DND-41 (cell line): ENCODE measurements at regions not wholly inside any gene's neighbourhood (a gene's known extent, or its start where the extent isn't known, plus 50 kb on each side); places are given as distances from the start of the nearest gene placed in this dataset.
A peak's percentile ranks its signal among the peaks of the same experiment; 100 is the strongest.

Experiments used
- ATAC-seq: fragments of 200-7000 bp; cut with Tn5 transposase; 3 replicates; pipeline ENCODE4 v1.9.1; 2021; ENCODE audit warnings: low read depth; ENCODE audit not compliant: insufficient read depth
- DNase-seq: peaks from one replicate; pipeline ENCODE4 v3.0.0-alpha.2; 2020
- H2AFZ ChIP-seq: 2 replicates; pipeline ENCODE4 v1.6.0; 2012; ENCODE audit warnings: low read depth, low read length
- H3K27ac ChIP-seq: 2 replicates; pipeline ENCODE4 v1.5.1; 2012; ENCODE audit warnings: low read length, inconsistent platforms
- H3K27me3 ChIP-seq: fragments of 200-600 bp; sonication (generic); 2 replicates; pipeline ENCODE4 v1.6.0; 2012; ENCODE audit warnings: low read length, mild to moderate bottlenecking, inconsistent platforms; ENCODE audit not compliant: insufficient read depth, poor library complexity
- H3K36me3 ChIP-seq: 2 replicates; pipeline ENCODE4 v1.5.1; 2012; ENCODE audit warnings: low read length, inconsistent platforms; ENCODE audit not compliant: insufficient read depth
- H3K4me1 ChIP-seq: 2 replicates; pipeline ENCODE4 v1.5.1; 2012; ENCODE audit warnings: mild to moderate bottlenecking, low read length; ENCODE audit not compliant: insufficient read depth
- H3K4me2 ChIP-seq: 2 replicates; pipeline ENCODE4 v1.6.0; 2012; ENCODE audit warnings: mild to moderate bottlenecking, moderate library complexity, low read length, inconsistent platforms; ENCODE audit not compliant: insufficient read depth
- H3K4me3 ChIP-seq, 2 experiments: fragments of 200-600 bp in 1 of 2; shearing (Covaris generic) in 1 of 2; 2 replicates each; pipeline ENCODE4 v1.5.1; 2012 to 2016; ENCODE audit warnings: inconsistent platforms in 2 of 2, low read length in 2 of 2, mild to moderate bottlenecking in 2 of 2, low read depth in 1 of 2, moderate library complexity in 1 of 2
- H3K79me2 ChIP-seq: 2 replicates; pipeline ENCODE4 v1.6.0; 2012; ENCODE audit warnings: low read length, inconsistent platforms; ENCODE audit not compliant: insufficient read depth
- H3K9ac ChIP-seq: 2 replicates; pipeline ENCODE4 v1.6.0; 2012; ENCODE audit warnings: low read depth, mild to moderate bottlenecking, inconsistent platforms, low read length, moderate library complexity
- H3K9me3 ChIP-seq: 2 replicates; pipeline ENCODE4 v1.5.1; 2012; ENCODE audit warnings: low read length, moderate library complexity, mild to moderate bottlenecking, inconsistent platforms; ENCODE audit not compliant: insufficient read depth, severe bottlenecking
- H4K20me1 ChIP-seq: 2 replicates; pipeline ENCODE4 v1.6.0; 2012; ENCODE audit warnings: low read length; ENCODE audit not compliant: insufficient read depth
- EZH2 ChIP-seq: IDR thresholded peaks from 3 replicates; pipeline ENCODE4 v1.6.1; 2012; ENCODE audit warnings: borderline replicate concordance, low read depth, mild to moderate bottlenecking, moderate library complexity, low read length, inconsistent platforms; ENCODE audit not compliant: severe bottlenecking
- TF ChIP-seq, protein P1 (sequence below): IDR thresholded peaks from 2 replicates; pipeline ENCODE4 v1.5.1; 2012; ENCODE audit warnings: borderline replicate concordance, low read length, moderate library complexity, mild to moderate bottlenecking; ENCODE audit not compliant: poor library complexity, severe bottlenecking; ENCODE audit errors: extremely low read depth

DNA sequence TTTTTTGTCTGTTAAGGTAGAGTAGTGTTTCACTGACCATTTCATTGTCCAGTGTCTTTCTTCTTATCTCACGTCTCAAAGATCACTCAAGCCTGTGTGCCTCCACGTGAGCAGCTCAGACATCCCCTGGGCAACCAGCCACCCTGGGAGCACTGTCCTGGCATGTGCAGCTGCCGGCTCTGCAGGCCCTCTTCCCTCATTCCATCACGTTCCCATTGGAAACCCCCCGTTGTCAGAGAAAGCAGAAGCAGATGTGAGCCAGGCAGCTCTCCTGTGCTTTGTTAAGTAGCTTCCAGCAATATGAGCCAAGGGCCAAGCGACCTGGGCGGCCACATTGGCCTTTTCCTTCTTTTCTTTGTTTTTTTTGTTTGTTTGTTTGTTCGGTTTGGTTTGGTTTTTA, 233.2 kb upstream of the SYNDIG1 start:
- Histone ChIP-seq H3K9ac (no peak overlapping the region), H4K20me1 (no peaks in the 10 kb centered on the region), H3K9me3 (no peaks in the 10 kb centered on the region), H3K4me3 (no peak overlapping the region), H3K79me2 (no peaks in the 10 kb centered on the region), H3K4me2 (no peak overlapping the region), H3K27me3 (no peaks in the 10 kb centered on the region), H3K36me3 (no peaks in the 10 kb centered on the region), H3K27ac (no peak overlapping the region), H2AFZ (no peak overlapping the region), H3K4me1 (no peaks in the 10 kb centered on the region)
- TF ChIP-seq EZH2, result no peak
- TF ChIP-seq, protein P1, sequence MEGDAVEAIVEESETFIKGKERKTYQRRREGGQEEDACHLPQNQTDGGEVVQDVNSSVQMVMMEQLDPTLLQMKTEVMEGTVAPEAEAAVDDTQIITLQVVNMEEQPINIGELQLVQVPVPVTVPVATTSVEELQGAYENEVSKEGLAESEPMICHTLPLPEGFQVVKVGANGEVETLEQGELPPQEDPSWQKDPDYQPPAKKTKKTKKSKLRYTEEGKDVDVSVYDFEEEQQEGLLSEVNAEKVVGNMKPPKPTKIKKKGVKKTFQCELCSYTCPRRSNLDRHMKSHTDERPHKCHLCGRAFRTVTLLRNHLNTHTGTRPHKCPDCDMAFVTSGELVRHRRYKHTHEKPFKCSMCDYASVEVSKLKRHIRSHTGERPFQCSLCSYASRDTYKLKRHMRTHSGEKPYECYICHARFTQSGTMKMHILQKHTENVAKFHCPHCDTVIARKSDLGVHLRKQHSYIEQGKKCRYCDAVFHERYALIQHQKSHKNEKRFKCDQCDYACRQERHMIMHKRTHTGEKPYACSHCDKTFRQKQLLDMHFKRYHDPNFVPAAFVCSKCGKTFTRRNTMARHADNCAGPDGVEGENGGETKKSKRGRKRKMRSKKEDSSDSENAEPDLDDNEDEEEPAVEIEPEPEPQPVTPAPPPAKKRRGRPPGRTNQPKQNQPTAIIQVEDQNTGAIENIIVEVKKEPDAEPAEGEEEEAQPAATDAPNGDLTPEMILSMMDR, result no peak
- DNase-seq, result no peak
- no peak for ATAC-seq

DNA sequence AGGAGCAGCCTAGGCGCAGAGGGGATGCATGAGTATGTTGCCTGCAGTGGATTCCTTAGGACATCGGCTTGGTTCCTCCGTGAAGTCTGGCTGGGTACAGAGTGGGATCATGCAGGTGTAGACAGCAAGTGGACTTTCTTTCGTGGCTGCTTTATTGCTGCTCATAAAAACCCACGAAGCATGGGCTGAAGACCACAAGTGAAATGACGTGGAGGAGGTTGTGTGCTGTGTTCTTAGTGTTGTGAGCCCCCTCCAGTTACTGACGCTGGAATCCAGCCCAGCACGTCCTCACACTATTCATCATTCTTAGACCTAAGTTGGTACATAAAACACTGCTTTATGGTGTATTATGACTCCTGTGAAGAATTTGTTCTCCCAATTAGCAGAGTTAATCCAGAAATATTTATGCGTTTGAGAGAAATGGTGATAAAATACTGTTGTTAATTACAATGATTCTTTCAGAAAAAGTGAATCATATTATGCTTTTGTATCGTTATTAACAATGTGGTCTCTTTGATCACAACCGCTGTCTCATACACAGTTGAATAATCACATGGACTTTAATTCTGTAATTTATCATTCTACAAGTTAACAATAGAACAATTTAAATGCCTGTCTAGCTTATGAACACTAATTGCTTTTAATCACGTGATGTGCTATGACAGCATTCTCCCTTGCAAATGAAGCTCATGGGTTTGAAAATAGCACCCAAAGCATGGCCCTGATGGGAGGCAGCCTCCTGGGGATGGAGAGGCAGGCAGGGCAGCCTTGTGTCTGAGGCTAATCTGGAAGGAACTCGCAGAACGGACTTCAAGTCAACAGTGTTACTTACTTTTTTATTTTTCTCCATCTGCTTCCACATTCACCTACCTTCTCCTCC, 233.9 kb upstream of the SYNDIG1 start:
- Histone ChIP-seq H3K36me3 (no peaks in the 10 kb centered on the region), H2AFZ (no peak overlapping the region), H3K27me3 (no peaks in the 10 kb centered on the region), H3K9ac (no peak overlapping the region), H3K27ac (no peak overlapping the region), H3K4me1 (no peaks in the 10 kb centered on the region), H3K9me3 (no peaks in the 10 kb centered on the region), H3K4me2 (no peak overlapping the region), H3K4me3 (no peak overlapping the region), H4K20me1 (no peaks in the 10 kb centered on the region), H3K79me2 (no peaks in the 10 kb centered on the region)
- TF ChIP-seq, protein P1, result no peak
- no peak for TF ChIP-seq EZH2
- no peak for DNase-seq
- peak; percentile 24; the same call in 1 of the 3 replicates for ATAC-seq

DNA sequence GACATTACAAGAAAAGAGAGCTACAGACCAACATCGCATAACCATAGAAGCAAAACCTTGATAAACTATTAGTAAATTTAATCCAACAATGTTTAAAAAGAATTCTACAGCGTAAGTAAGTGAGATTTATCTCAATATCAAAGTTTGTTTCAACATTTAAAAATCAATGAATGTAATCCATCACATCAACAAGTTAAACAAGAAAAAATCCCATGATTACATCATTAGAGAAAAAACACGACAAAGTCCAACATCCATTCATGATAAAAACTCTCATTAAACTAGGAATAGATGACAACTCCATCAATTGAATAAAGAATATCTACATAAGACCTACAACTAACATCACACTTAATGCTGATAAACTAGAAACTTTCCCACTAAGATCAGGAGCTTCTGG, 239.0 kb upstream of the GGTLC1 start:
- Histone ChIP-seq H3K79me2 (no peaks in the 10 kb centered on the region), H3K36me3 (no peaks in the 10 kb centered on the region), H3K9me3 (no peaks in the 10 kb centered on the region), H4K20me1 (no peaks in the 10 kb centered on the region), H3K4me1 (no peaks in the 10 kb centered on the region), H2AFZ (no peak overlapping the region), H3K27me3 (no peaks in the 10 kb centered on the region), H3K4me2 (no peak overlapping the region), H3K9ac (no peak overlapping the region), H3K27ac (no peak overlapping the region), H3K4me3 (no peak overlapping the region)
- TF ChIP-seq, protein P1, result no peak
- TF ChIP-seq EZH2, result no peak
- DNase-seq (no peak), ATAC-seq (no peak)
